ENCODE measurements at regions not wholly inside any gene's neighbourhood (a gene's known extent, or its start where the extent isn't known, plus 50 kb on each side); places are given as distances from the start of the nearest gene placed in this dataset.

GRCh38 chr5:135222171-135222681 lies 176.8 kb downstream of the MACROH2A1 start:
- H3K4me3 ChIP-seq (ENCODE audit: low read depth, low read length), result no peak overlapping the region
- no peaks in the 10 kb centered on the region for H3K36me3 ChIP-seq (replicated peaks)
- TF ChIP-seq, protein P1, sequence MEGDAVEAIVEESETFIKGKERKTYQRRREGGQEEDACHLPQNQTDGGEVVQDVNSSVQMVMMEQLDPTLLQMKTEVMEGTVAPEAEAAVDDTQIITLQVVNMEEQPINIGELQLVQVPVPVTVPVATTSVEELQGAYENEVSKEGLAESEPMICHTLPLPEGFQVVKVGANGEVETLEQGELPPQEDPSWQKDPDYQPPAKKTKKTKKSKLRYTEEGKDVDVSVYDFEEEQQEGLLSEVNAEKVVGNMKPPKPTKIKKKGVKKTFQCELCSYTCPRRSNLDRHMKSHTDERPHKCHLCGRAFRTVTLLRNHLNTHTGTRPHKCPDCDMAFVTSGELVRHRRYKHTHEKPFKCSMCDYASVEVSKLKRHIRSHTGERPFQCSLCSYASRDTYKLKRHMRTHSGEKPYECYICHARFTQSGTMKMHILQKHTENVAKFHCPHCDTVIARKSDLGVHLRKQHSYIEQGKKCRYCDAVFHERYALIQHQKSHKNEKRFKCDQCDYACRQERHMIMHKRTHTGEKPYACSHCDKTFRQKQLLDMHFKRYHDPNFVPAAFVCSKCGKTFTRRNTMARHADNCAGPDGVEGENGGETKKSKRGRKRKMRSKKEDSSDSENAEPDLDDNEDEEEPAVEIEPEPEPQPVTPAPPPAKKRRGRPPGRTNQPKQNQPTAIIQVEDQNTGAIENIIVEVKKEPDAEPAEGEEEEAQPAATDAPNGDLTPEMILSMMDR (IDR thresholded peaks at IDR 0.05; ENCODE audit: low read depth, low read length, missing control alignments), result no peak
- no peaks in the 10 kb centered on the region for H3K27me3 ChIP-seq (replicated peaks)
- in situ Hi-C loops (cut with HindIII; ENCODE audit: low pct_ligation_motif_present, low sequenced_read_pairs), result no loop called here
- H3K27ac ChIP-seq, result no peak overlapping the region
- no peak for DNase-seq

- H3K4me3 ChIP-seq (ENCODE audit: low read depth, low read length), result no peak overlapping the region
- H3K36me3 ChIP-seq (replicated peaks), result no peaks in the 10 kb centered on the region
- DNase-seq, result no peak
- no peaks in the 10 kb centered on the region for H3K27me3 ChIP-seq (replicated peaks)
- H3K27ac ChIP-seq, result no peak overlapping the region
- TF ChIP-seq, protein P1 (IDR thresholded peaks at IDR 0.05; ENCODE audit: low read depth, low read length, missing control alignments), result no peak
- in situ Hi-C loops (cut with HindIII; ENCODE audit: low pct_ligation_motif_present, low sequenced_read_pairs), result no loop called here
Observed at GRCh38 chr5:135221696-135222095, 177.3 kb downstream of the MACROH2A1 start.

GRCh38 chr5:135221187-135221473 lies 177.9 kb downstream of the MACROH2A1 start:
- DNase-seq, result no peak
- in situ Hi-C loops (cut with HindIII; ENCODE audit: low pct_ligation_motif_present, low sequenced_read_pairs), result no loop called here
- TF ChIP-seq, protein P1 (IDR thresholded peaks at IDR 0.05; ENCODE audit: low read depth, low read length, missing control alignments), result no peak
- no peak overlapping the region for H3K27ac ChIP-seq
- H3K4me3 ChIP-seq (ENCODE audit: low read depth, low read length), result no peak overlapping the region
- H3K36me3 ChIP-seq (replicated peaks), result no peaks in the 10 kb centered on the region
- no peaks in the 10 kb centered on the region for H3K27me3 ChIP-seq (replicated peaks)

- in situ Hi-C loops (cut with HindIII; ENCODE audit: low pct_ligation_motif_present, low sequenced_read_pairs), result no loop called here
- TF ChIP-seq, protein P1 (IDR thresholded peaks at IDR 0.05; ENCODE audit: low read depth, low read length, missing control alignments), result no peak
- H3K27ac ChIP-seq, result no peak overlapping the region
Observed at GRCh38 chr5:135220394-135221186, 178.4 kb downstream of the MACROH2A1 start.

GRCh38 chr5:135219868-135220267 lies 179.2 kb downstream of the MACROH2A1 start:
- Histone ChIP-seq H3K27me3 (replicated peaks) (no peaks in the 10 kb centered on the region), H3K4me3 (ENCODE audit: low read depth, low read length) (no peak overlapping the region), H3K27ac (no peak overlapping the region), H3K36me3 (replicated peaks) (no peaks in the 10 kb centered on the region)
- DNase-seq, result no peak
- in situ Hi-C loops (cut with HindIII; ENCODE audit: low pct_ligation_motif_present, low sequenced_read_pairs), result no loop called here
- TF ChIP-seq, protein P1 (IDR thresholded peaks at IDR 0.05; ENCODE audit: low read depth, low read length, missing control alignments), result no peak

More at GRCh38 chr5:135220394-135221186, 178.4 kb downstream of the MACROH2A1 start:
- no peak for DNase-seq
- no peaks in the 10 kb centered on the region for H3K27me3 ChIP-seq (replicated peaks)
- H3K36me3 ChIP-seq (replicated peaks), result no peaks in the 10 kb centered on the region
- H3K4me3 ChIP-seq (ENCODE audit: low read depth, low read length), result no peak overlapping the region

Measured in brain microvascular endothelial cell (primary cell).